GM23338 (cell line): ENCODE measurements at regions not wholly inside any gene's neighbourhood (a gene's known extent, or its start where the extent isn't known, plus 50 kb on each side); places are given as distances from the start of the nearest gene placed in this dataset.

Experiments used
- ATAC-seq: fragments of 200-7000 bp; cut with Tn5 transposase; 3 replicates; pipeline ENCODE4 v1.9.1; 2020
- DNase-seq: peaks from one replicate; pipeline ENCODE4 v3.0.0-alpha.2; 2015; ENCODE audit warnings: low spot score
- H2AFZ ChIP-seq: fragments of 200-600 bp; sonication (generic); 2 replicates; pipeline ENCODE4 v1.8.0; 2016; ENCODE audit warnings: antibody characterized with exemption, mild to moderate bottlenecking, moderate library complexity
- H3F3A ChIP-seq: fragments of 200-600 bp; sonication (generic); replicated peaks from 2 replicates; pipeline ENCODE4 v1.8.0; 2017; ENCODE audit warnings: antibody characterized with exemption, mixed run types, low read depth
- H3K27ac ChIP-seq: fragments of 200-600 bp; sonication (generic); 2 replicates; pipeline ENCODE4 v1.6.1; 2016; ENCODE audit warnings: low read depth
- H3K27me3 ChIP-seq: fragments of 200-600 bp; sonication (generic); 2 replicates; pipeline ENCODE4 v1.8.0; 2016; ENCODE audit warnings: mild to moderate bottlenecking, mixed run types, moderate library complexity; ENCODE audit not compliant: insufficient read depth
- H3K36me3 ChIP-seq: fragments of 200-600 bp; sonication (generic); 2 replicates; pipeline ENCODE4 v1.8.0; 2016; ENCODE audit warnings: mild to moderate bottlenecking; ENCODE audit not compliant: insufficient read depth
- H3K4me1 ChIP-seq: fragments of 200-600 bp; sonication (generic); 2 replicates; pipeline ENCODE4 v1.8.0; 2016; ENCODE audit warnings: mild to moderate bottlenecking, moderate library complexity; ENCODE audit not compliant: insufficient read depth
- H3K4me2 ChIP-seq: fragments of 200-600 bp; sonication (generic); 2 replicates; pipeline ENCODE4 v1.7.1; 2017; ENCODE audit warnings: mixed run types
- H3K4me3 ChIP-seq: fragments of 200-600 bp; sonication (generic); 2 replicates; pipeline ENCODE4 v1.6.1; 2016; ENCODE audit warnings: mixed run types
- H3K79me2 ChIP-seq: fragments of 200-600 bp; sonication (generic); replicated peaks from 2 replicates; pipeline ENCODE4 v1.8.0; 2017; ENCODE audit warnings: mild to moderate bottlenecking; ENCODE audit not compliant: insufficient read depth
- H3K9me2 ChIP-seq: fragments of 200-600 bp; sonication (generic); 2 replicates; pipeline ENCODE4 v1.8.0; 2017; ENCODE audit not compliant: insufficient read depth
- H4K20me1 ChIP-seq: fragments of 200-600 bp; sonication (generic); replicated peaks from 2 replicates; pipeline ENCODE4 v1.8.0; 2017; ENCODE audit warnings: mild to moderate bottlenecking; ENCODE audit not compliant: insufficient read depth
- H3K27ac Mint-ChIP-seq: 2 replicates; pipeline ENCODE4 v1.8.0; 2020; ENCODE audit warnings: inconsistent platforms, mild to moderate bottlenecking, moderate library complexity, mixed read lengths
- H3K27me3 Mint-ChIP-seq: 3 replicates; pipeline ENCODE4 v1.8.0; 2022; ENCODE audit warnings: low read depth, mild to moderate bottlenecking, moderate library complexity, mixed read lengths, inconsistent platforms; ENCODE audit not compliant: insufficient read depth, poor library complexity
- H3K36me3 Mint-ChIP-seq: 3 replicates; pipeline ENCODE4 v1.8.0; 2021; ENCODE audit warnings: low read depth, mild to moderate bottlenecking, inconsistent platforms, moderate library complexity, mixed read lengths
- H3K4me1 Mint-ChIP-seq: 3 replicates; pipeline ENCODE4 v1.8.0; 2020; ENCODE audit warnings: mild to moderate bottlenecking, inconsistent platforms, mixed read lengths
- H3K4me3 Mint-ChIP-seq: 3 replicates; pipeline ENCODE4 v1.8.0; 2021; ENCODE audit warnings: moderate library complexity, mild to moderate bottlenecking, inconsistent platforms, mixed read lengths
- H3K9me3 Mint-ChIP-seq: 3 replicates; pipeline ENCODE4 v1.8.0; 2020; ENCODE audit warnings: moderate library complexity, mild to moderate bottlenecking, inconsistent platforms, mixed read lengths
- CREB1 ChIP-seq: fragments of 250-450 bp; sonication (Bioruptor Pico); IDR thresholded peaks from 2 replicates; pipeline ENCODE4 v1.5.0; 2020; ENCODE audit warnings: low read depth, mild to moderate bottlenecking, moderate library complexity
- CTCF ChIP-seq, 2 experiments: fragments of 200-600 bp in 1 of 2; sonication (generic) in 1 of 2; conservative IDR thresholded peaks; 2 replicates each; pipeline versions ENCODE4 v1.5.1 to v1.6.1; 2016 to 2017; ENCODE audit warnings: antibody characterized with exemption in 2 of 2, low read depth in 2 of 2, mild to moderate bottlenecking in 2 of 2, moderate library complexity in 1 of 2
- ETS1 ChIP-seq: IDR thresholded peaks from 2 replicates; pipeline ENCODE4 v1.6.1; 2016; ENCODE audit warnings: antibody characterized with exemption
- EZH2phosphoT487 ChIP-seq: fragments of 200-600 bp; sonication (generic); IDR thresholded peaks from one replicate; pipeline ENCODE4 v1.8.1; 2018; ENCODE audit warnings: antibody characterized with exemption; ENCODE audit not compliant: unreplicated experiment
- JUNB ChIP-seq: IDR thresholded peaks from one replicate; pipeline ENCODE4 v1.6.1; 2016; ENCODE audit warnings: antibody characterized with exemption; ENCODE audit not compliant: unreplicated experiment
- POLR2AphosphoS5 ChIP-seq: IDR thresholded peaks from 2 replicates; pipeline ENCODE4 v1.6.1; 2016; ENCODE audit warnings: antibody characterized with exemption, low read depth
- ZNF114 ChIP-seq: fragments of 250-450 bp; sonication (Bioruptor Pico); IDR thresholded peaks from 2 replicates; pipeline ENCODE4 v1.5.0; 2020; ENCODE audit warnings: mild to moderate bottlenecking, moderate library complexity
- ZNF462 ChIP-seq: fragments of 250-450 bp; sonication (Bioruptor Pico); IDR thresholded peaks from 2 replicates; pipeline ENCODE4 v1.5.0; 2020; ENCODE audit warnings: mild to moderate bottlenecking, moderate library complexity

- Mint-ChIP-seq H3K4me1 (no peaks in the 10 kb centered on the region), H3K27me3 (no peaks in the 10 kb centered on the region), H3K27ac (no peak overlapping the region), H3K4me3 (no peak overlapping the region), H3K9me3 (no peaks in the 10 kb centered on the region), H3K36me3 (no peaks in the 10 kb centered on the region)
- H3K4me1 ChIP-seq: no peaks in the 10 kb centered on the region
- H3K79me2 ChIP-seq: no peaks in the 10 kb centered on the region
- no peak overlapping the region for H3K4me2 ChIP-seq
- H3K36me3 ChIP-seq: no peaks in the 10 kb centered on the region
- no peak for DNase-seq
- H2AFZ ChIP-seq: peak overlapping the region; percentile 85
- H3K4me3 ChIP-seq: no peak overlapping the region
- H3K9me2 ChIP-seq: no peaks in the 10 kb centered on the region; the same call in 1 of the 2 replicates
- TF ChIP-seq EZH2phosphoT487: no peak
- TF ChIP-seq CTCF (conservative IDR thresholded peaks at IDR 0.05; ENCODE audit: low read depth in 2 of 2): peak; percentile 31 to 44
- H3K27me3 ChIP-seq: no peaks in the 10 kb centered on the region
- ATAC-seq: no peak
- no peaks in the 10 kb centered on the region for H4K20me1 ChIP-seq
- no peaks in the 10 kb centered on the region for H3F3A ChIP-seq
- no peak overlapping the region for H3K27ac ChIP-seq
These were observed 173.7 kb upstream of the SPEF2 start for GRCh38 chr5:35443803-35444595.

- H4K20me1 ChIP-seq: no peaks in the 10 kb centered on the region
- peak overlapping the region; percentile 85 for H2AFZ ChIP-seq
- Mint-ChIP-seq H3K9me3 (no peaks in the 10 kb centered on the region), H3K36me3 (no peaks in the 10 kb centered on the region), H3K4me3 (no peak overlapping the region), H3K4me1 (no peaks in the 10 kb centered on the region), H3K27ac (no peak overlapping the region), H3K27me3 (no peaks in the 10 kb centered on the region)
- no peak overlapping the region for H3K4me3 ChIP-seq
- no peaks in the 10 kb centered on the region for H3K27me3 ChIP-seq
- no peaks in the 10 kb centered on the region for H3K36me3 ChIP-seq
- no peaks in the 10 kb centered on the region for H3K9me2 ChIP-seq
- H3K79me2 ChIP-seq: no peaks in the 10 kb centered on the region
- H3K4me2 ChIP-seq: no peak overlapping the region
- H3F3A ChIP-seq: no peaks in the 10 kb centered on the region
- ATAC-seq (no peak), DNase-seq (peak; percentile 8)
- no peaks in the 10 kb centered on the region for H3K4me1 ChIP-seq
- H3K27ac ChIP-seq: no peak overlapping the region
- TF ChIP-seq POLR2AphosphoS5 (no peak), ETS1 (no peak), CREB1 (CRISPR knock-in tag) (no peak), ZNF114 (CRISPR knock-in tag) (no peak), JUNB (no peak), ZNF462 (CRISPR knock-in tag) (no peak), CTCF (conservative IDR thresholded peaks at IDR 0.05; ENCODE audit: low read depth in 2 of 2) (no peak)
These were observed 174.6 kb upstream of the SPEF2 start for GRCh38 chr5:35442885-35443639.
